Left kidney (tissue), 1 donor: ENCODE measurements at regions not wholly inside any gene's neighbourhood (a gene's known extent, or its start where the extent isn't known, plus 50 kb on each side); places are given as distances from the start of the nearest gene placed in this dataset.
"Not testable (repeated sequence)": the region's sequence is repeated elsewhere in the genome, so short reads cannot be mapped to it uniquely, and the experiment has no call there.

Experiments
- DNase-seq: peaks from one replicate; pipeline ENCODE4 v3.0.0-alpha.2; 2013

DNA sequence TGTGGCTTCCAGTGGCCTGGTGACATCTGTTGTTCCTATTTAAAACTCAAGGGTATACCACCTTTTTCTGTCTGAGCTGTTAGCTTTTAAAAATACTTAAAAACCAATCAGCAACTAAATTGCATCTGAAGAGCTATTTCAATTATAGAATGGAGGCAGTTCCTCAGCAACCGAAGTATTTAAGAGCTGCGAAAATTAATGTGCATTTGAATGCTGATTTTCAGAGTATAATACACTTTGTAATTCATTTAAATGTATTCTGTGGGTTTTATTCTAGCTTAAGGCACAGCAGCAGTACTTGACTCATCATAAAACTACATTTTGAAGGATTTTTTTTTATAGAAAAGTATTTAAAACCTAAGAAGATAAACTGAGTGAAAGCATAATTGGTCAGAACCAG lies 404.9 kb upstream of the PRKCQ start:
- no peak for DNase-seq

DNA sequence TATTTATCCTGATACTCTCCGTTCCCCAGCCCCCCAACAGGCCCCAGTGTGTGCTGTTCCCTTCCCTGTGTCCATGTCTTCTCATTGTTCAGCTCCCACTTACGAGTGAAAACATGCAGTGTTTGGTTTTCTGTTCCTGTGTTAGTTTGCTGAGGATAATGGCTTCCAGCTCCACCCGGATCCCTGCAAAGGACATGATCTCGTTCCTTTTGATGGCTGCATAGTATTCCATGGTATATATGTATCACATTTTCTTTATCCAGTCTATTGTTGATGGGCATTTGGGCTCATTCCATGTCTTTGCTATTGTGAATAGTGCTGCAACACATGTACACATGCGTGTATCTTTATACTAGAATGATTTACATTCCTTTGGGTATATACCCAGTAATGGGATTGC lies 403.9 kb upstream of the PRKCQ start:
- not testable (repeated sequence) for DNase-seq

DNA sequence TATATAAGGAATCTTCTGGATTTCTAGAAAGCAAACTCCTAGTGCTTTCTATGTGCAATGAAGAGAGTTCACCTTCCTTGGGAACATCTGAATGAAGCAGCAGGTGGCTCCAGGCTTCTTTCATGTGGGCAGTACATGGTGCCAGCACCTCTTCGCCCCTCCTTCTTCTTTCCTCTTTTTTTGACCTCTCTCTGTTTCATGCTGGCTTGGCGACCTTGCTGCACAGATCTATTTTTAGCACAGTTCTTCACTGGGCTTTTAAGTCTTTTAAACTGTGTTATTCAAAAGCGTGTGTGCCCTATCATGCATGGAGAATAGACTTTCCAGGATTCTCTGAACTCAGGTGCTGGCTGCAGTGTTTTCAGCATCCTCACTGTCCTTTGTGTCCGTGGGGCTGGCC lies 400.3 kb upstream of the PRKCQ start:
- no peak for DNase-seq

DNA sequence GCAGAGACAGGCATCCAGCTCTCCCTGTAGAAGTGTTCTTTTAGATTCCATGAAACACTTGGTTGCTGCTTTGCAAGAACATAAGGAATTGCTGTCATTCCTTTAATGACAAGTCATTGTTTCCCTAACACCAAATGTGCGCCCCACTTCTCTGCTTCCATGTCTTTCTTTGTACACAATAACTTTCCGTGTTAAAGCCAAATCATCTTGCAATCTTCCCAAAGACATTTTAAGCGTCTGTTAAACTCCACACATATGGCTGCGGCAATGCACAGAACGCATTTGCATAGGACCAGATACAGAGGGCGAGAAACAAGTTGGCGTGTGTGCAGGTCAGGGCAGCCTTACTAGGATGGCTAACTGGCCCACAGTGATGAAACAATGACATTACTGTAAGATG lies 399.3 kb upstream of the PRKCQ start:
- no peak for DNase-seq

DNA sequence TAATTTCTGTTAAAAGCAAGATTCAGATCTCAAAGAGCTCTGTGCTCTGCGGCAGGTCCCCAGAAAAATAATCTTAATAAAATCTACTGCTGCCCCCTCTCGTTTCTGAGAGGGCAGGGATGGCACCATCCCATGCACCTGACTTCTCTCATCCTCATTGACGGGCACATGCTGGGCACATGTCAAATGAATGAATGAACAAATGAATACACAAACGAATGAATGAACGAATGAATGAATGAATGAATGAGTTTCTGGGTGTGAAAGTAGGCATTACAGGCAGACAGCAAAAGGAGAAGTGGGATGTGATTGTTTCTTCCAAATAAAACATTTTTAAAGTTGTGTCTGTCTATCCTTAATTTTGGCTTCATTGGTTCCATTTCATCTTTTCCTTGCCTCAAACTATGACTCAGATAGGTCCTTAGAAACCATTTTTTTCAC lies 398.1 kb upstream of the PRKCQ start:
- DNase-seq: no peak

DNA sequence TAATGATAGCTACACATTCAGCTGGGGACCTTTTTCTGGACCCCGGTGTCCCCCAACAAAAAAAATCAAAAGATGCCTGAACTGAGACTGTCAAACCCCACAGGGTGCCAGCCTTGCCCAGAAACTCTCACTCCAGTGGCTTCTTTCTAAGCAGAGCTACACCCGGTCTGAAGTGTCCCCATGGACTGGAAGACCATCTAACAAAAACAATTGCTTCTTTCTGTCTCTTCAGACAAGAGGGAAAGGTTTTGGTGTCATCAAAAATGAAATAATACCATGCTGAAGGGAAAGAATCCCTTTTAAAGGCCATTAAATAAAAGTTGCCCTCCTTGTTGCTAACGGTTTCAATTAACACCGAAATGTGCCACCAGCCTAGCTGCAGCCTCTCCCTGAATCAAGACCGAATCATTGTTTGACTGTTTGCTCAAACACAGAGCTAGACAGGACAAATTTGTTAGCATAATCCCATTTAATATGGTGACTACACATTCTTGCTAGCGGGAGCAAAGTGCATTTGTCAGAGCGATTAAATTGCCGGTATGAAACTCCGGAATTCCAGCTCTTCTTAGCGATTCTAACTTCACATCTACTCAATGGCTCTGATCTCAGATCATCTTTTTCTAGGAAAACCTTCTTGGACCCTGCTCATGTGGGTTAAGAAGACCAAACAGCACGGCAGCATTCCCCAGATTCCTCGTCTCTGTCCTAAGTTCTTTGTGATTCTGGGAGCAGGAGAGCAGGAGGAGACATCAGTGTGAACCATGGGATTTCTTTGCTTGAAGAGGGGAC lies 397.5 kb upstream of the PRKCQ start:
- DNase-seq: no peak

DNA sequence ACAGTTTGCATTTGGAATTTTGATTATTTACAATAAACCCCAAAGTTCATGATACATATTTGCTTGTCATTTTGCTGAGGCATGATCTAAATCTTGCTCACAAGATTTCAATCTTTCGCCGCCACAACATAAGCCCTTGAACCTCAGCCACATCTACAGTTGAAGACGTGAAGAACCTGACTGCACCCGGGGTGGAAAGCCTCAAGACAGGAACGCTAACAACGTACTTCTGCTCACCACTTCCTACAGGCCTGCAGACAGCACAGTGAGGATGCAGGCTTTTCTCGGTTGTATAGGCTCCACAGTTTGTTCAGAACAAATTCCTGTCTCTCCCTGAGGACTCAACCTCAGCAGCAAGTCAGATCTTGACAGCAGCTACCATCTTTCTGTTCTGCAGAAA lies 393.8 kb upstream of the PRKCQ start:
- DNase-seq: no peak

DNA sequence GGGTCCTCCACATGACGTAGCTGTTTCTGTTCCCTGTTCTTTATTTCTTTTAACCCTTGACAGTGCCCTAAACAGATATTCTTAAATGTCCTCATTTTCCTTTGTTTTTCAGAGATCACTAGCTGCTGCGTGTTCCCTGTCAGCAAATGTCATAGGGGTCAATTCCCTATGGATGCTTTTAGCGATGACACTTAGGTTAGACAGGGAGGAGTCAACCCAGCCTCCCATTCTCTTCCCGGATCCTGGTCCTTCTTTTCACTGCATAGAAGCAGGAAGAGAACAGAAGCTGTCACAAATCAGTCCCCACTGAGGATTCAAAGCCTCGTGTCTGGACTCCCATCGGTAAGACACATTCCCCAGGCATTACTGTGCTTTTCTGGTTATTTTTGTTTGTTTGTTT lies 392.1 kb upstream of the PRKCQ start:
- DNase-seq: no peak

DNA sequence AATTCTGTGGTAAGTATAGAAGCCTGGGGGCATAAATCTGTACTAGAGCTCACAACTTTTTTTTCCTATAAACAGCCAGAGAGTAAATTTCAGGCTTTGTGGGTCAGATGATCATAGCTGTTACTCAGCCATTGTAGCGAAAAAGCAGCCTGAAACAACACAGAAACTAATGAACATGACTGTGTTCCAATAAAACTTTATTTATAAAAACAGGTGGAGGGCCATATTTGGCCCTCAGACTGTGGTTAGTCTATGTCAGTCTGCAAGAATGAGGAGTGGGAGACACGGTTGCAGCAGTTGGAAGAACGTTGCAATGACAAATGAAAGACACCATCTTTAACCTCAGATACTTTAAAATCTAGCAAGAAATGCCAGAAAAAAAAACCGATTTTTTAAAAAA lies 389.6 kb upstream of the PRKCQ start:
- DNase-seq: no peak

DNA sequence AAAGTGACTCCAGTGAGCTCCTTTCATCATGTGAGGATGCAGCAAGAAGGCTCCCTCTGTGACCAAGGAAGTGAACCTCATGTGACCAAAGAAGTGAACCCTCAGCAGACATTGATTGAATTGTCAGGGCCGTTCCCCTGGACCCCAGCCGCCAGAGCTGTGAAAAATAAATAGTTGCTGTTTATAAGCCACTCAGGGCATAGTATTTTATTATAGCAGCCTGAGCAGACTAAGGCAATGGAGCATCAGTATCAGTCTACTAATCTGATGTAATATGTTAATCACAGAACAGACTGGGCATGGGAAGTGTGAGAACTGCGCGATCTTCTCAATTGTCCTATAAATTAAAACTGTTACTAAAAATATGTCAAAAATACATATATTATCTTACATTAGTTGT lies 384.5 kb upstream of the PRKCQ start:
- DNase-seq: no peak

DNA sequence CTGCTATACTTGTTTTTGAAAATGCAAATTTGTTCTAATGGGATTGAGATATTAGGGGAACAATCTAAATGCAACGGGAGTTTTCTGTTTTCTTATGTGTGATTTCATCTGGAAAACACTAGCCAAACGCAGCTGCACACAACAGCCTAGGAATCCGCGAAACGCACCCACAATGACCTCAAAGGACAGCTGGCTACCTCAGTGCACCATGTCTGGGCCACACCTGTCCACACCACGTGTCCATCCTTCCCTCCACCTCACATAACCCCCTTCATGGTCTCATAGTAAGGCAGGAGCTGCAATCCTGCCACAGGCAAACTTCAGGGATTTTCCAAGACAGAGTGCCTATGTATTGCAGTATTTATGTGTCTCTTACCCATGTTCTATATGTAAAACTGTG lies 382.5 kb upstream of the PRKCQ start:
- no peak for DNase-seq

DNA sequence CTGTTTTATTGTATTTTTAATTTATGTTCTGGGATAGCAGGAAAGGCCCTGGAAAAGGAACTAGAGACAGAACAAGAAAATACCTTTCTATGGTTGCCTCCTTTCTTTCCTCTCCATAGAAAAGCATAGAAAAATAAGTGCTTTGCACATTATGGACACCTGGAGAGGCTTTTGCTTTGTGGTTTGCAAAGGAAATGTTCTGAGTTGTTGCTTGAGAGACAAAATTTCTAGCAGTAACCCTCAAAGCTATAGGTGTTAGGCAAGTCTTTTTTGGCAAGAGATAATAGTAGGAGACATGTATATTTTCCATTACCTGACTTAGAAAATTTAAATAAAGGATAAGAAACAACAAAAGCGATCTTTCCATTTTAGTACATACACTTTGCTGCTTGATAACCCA lies 378.6 kb upstream of the PRKCQ start:
- no peak for DNase-seq

DNA sequence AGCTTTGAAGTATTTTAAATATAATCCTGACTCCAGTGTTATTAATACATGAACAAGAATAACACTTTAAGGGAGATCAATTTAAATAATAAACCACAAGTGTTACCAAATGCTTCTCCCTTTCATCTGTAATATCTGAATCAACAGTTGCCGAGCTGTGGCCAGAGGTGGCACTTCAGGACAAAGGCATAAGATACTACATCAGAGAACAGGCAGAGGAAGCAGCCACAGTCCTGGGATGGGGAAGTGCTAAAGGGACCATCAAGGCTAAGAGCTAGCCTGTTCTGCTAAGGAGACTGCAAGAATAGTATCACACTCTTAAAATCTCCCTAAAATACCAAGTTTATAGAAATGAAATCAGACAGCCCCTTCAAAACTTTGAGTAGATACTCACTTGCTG lies 378.2 kb upstream of the PRKCQ start:
- no peak for DNase-seq

DNA sequence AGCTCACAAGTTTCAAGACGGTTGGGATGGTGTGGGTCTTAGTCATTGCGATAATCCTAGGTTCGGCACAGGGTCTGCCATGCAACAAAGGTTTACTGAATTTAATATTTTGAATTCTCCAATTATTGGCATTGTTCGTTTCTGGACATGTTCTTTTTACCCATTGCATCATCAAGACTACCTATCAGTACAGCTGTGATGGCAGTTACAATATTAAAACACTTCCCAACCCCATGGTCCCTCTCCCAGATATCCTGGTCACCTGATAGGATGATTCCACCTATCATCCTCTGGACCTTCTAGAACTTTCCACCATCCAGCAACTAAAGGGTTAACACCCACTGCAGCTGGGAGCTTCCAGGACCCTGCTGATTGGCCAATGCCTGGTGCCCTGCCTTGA lies 377.8 kb upstream of the PRKCQ start:
- no peak for DNase-seq

DNA sequence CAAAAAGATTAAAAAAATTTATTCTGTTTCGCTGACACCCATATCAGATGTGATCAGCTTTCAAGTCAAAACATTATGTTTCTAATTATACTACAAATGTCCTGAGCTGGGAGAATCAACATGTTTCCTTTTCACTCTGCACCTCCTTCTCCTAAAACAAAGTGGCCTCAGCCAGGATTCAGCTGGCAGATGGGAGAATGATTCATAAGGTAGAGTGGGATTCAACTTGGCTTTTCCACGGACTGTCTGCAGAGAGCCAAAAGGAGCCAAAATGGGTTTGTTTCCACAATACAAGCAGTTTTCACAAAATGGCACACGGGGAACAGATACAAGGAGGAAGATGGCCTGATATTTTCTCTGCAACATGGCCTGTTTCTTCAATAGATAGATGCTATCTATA lies 376.5 kb upstream of the PRKCQ start:
- no peak for DNase-seq

DNA sequence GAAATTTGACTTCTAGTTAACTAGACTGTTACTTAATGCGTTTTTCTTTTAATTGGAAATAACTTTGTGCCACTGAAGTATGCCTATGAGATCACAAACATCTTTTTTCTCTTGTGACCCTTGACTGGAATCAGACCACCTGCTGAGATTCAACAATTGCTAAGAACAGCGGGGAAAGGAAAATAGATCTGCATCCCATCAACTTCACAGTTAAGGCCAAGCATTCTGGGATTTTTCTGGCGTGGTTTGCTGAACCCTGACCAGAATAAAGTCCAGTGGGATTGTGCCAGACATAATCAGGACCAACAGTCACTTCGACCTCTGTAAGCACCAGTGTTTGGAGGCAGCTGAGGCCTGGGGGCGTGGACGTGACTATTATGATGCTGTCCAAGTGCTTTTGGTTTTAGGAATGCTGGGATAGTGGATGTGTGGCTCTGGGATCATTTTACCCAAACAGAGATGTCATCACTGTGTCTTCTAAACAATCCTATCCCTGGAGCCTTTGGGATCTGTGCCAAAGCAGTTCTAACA lies 373.3 kb upstream of the PRKCQ start:
- no peak for DNase-seq

DNA sequence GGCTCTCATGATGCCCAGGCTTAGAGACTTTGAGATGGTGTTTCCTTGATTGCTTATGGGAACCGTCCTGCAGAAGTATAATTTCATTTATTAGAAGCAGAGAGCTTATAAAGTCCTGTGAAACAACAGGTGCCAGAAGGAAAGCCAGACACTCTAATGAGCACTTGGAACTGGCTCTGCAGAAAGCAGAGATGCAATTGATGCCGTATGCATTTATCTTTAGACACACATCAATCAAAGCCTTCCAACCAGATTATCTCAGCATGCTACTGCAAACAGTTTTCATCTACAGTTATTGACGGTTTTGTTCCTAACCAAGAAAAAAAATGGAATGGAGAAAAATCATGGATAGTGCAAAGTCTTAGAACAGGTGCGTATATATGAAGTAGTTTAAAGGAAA lies 371.7 kb upstream of the PRKCQ start:
- DNase-seq: no peak

DNA sequence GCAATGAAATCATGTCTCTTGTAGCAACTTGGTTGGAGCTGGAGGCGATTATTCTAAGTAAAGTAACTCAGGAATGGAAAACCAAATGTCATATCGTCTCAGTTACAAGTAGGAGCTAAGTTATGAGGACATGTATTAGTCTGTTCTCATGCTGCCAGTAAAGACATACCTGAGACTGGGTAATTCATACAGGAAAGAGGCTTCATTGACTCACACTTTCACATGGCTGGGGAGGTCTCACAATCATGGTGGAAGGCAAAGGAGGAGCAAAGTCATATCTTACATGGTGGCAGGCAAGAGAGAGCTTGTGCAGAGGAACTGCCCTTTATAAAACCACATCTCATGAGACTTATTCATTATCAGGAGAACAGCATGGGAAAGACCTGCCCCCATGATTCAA lies 370.1 kb upstream of the PRKCQ start:
- DNase-seq: no peak

DNA sequence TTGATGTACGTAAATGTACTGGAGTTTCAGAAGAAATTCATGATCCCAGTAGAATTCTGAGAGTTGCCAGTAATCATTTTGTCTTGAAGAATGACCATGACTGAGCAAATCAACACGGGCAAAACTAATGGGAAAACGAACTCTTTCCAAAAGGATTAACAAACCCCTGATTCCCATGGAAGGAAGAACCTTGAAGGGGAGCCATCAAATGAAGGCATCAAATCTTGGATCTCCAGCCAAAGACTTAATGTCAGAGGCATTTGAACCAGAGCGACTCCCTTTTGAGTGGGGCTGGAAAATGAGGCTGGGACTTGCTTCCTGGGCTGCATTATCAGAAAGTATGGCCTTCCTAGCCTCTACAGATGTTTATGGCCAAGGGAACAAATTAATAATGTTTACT lies 364.4 kb upstream of the PRKCQ start:
- no peak for DNase-seq

DNA sequence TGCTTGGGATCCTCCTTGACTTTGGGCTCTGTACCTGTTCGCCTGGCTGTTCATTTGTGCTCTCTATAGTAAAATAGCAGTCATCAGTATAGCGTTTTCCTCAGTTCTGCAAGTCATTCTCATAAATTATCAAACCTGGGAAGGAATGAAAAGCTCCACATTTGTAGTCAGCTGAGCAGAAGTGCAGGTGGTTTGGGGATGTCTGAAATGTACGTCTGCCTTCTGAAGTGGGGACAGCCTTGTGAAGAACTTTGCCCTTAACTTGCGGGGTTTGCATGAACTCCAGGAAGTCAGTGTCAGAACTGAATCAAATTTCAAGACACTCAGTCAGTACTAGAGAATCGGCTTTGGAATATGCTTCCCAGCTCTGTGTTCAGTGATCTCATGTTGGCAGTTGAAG lies 358.3 kb upstream of the PRKCQ start:
- DNase-seq: no peak

DNA sequence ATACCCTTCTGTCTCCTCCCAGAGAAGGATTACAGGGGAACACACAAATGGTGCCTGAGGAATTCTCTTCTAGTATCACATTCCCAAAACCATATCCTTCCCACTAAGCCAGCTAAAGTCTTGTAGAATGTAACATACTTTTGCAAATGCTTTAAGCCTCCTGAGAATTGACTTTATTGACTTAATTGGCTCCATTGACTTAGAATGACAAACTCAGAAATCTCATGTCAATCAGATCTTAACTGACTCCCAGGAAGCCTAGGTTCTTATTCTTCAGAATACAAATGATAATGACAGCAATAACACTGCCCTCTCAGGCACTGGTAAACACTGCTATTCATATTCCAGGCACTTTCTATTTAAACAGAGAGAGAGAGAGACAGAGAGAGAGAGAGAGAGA lies 356.9 kb upstream of the PRKCQ start:
- no peak for DNase-seq

DNA sequence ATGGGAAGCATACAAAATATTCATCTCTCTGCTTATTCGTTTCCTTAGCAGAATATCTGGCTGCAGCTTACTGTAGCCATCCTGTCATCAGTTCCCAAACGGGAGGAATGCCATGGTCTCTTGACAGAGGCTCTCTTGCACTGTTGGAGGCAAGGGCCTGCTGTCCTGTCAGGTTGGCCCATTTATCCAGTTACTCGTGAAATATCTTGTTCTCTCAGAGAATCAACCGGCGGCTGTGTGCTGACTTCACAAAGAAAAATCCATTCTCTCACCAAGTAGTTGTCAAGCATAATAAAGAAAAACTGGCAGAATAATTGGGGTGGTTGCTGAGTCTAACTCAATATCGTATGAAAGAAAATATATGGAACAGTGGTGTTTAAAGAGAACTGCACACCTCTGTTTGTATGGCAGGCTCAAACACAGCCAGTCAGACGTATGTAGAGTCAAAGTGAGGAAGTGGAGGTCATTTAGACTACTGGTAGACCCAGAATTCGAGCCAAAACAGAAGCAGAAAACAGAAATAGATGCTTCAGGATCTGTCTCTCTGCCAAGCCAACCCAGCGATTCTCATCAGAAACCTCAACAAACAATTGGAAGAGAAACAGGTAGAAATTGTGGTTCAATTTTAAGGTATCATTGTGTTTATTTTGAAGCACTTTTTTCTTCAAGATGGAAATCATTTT lies 349.2 kb upstream of the PRKCQ start:
- no peak for DNase-seq

DNA sequence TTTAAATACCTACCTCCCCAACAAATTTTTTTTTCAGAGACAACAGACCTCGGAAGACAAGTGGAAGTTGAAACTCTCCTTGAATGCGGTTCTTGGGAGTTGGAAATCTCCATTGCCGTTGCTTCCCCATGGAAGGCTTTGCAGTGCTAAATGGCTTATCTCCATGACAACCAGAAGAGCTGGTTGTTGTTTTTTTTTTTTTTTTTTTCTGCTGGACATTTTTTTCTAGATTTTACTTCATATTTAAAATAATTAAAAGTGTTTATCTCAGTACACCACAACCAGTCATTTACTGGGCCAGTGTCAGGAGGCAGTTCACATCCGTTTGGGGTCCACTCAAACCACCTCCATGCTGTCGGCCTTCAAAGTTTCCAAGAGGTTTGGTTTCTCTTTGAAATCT lies 348.5 kb upstream of the PRKCQ start:
- no peak for DNase-seq

DNA sequence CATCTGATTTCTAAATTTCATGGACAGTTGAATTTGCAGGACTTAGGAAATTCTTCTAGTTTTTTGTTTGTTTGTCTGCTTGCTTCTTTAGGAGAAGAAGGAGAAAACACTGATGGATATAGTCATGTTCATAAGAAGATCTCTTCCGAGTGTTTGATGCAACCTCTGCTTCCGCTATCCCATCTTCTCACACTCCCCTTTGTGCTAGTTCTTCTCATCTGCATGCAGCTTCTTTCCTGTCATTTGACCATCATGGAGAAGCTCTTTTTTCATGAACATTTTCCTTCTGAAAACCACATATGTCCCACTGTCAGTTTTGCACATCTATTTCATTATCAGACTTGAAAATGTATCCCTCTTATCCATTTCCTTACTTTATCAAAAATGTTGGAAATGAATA lies 346.9 kb upstream of the PRKCQ start:
- DNase-seq: no peak
